ENCODE measurements at regions not wholly inside any gene's neighbourhood (a gene's known extent, or its start where the extent isn't known, plus 50 kb on each side); places are given as distances from the start of the nearest gene placed in this dataset.
"Not testable (repeated sequence)": the region's sequence is repeated elsewhere in the genome, so short reads cannot be mapped to it uniquely, and the experiment has no call there.

GRCh38 chr5:105865834-105866233, 1804.9 kb downstream of the EFNA5 start (continued):
- TF ChIP-seq EZH2phosphoT487 (IDR thresholded peaks at IDR 0.05; ENCODE audit: borderline replicate concordance) (no peak), SRF (IDR thresholded peaks at IDR 0.05; ENCODE audit: low read depth) (no peak), ZNF274 (IDR thresholded peaks at IDR 0.05; ENCODE audit: low read depth, low read length) (no peak), RAD21 (IDR thresholded peaks at IDR 0.05; ENCODE audit: low read depth) (no peak), CTCF (IDR thresholded peaks at IDR 0.05 in 2 of 3, conservative IDR thresholded peaks at IDR 0.05 in 1 of 3; ENCODE audit: borderline replicate concordance in 1 of 3, insufficient read depth in 1 of 3, low read depth in 2 of 3, low read length in 2 of 3) (no peak), CEBPB (IDR thresholded peaks at IDR 0.05; ENCODE audit: low read depth) (no peak), YY1 (IDR thresholded peaks at IDR 0.05; ENCODE audit: extremely low read depth, insufficient replicate concordance, low read depth, low read length) (no peak), POLR2A (IDR thresholded peaks at IDR 0.05; ENCODE audit: borderline replicate concordance, extremely low read depth, insufficient read depth, insufficient read length) (no peak), EZH2 (IDR thresholded peaks at IDR 0.05) (no peak), SP1 (IDR thresholded peaks at IDR 0.05; ENCODE audit: low read depth) (no peak), JUND (IDR thresholded peaks at IDR 0.05) (no peak)

GRCh38 chr5:105859350-105859749, 1811.4 kb downstream of the EFNA5 start:
- H3K4me2 ChIP-seq (ENCODE audit: low read length); ATAC-seq; H3K9me3 ChIP-seq (ENCODE audit: control insufficient read depth in 1 of 2, insufficient read depth in 1 of 2, low read depth in 1 of 2, low read length in 2 of 2); H2AFZ ChIP-seq (ENCODE audit: low read depth, low read length, poor library complexity, severe bottlenecking); H3K27me3 ChIP-seq (ENCODE audit: insufficient read depth, low read length); H3K36me3 ChIP-seq (ENCODE audit: control insufficient read depth in 1 of 2, insufficient read depth in 2 of 2, low read length in 2 of 2); H3K9me2 ChIP-seq (ENCODE audit: insufficient read depth); H3K27ac ChIP-seq (ENCODE audit: low read depth, low read length); H3K9ac ChIP-seq (ENCODE audit: low read length); DNase-seq (ENCODE audit: low read depth, low spot score); H3K4me3 ChIP-seq (replicated peaks in 1 of 2; ENCODE audit: low read depth in 1 of 2, low read length in 2 of 2); H3K4me1 ChIP-seq (ENCODE audit: control insufficient read depth in 1 of 2, insufficient read depth in 2 of 2, low read length in 2 of 2); POLR2A ChIA-PET; RAD21 ChIA-PET (ENCODE audit: low non-redundant PET in 1 of 2, low total read pairs in 2 of 2, uncharacterized antibody in 2 of 2, unreplicated experiment in 2 of 2); H3K79me2 ChIP-seq (ENCODE audit: insufficient read depth, low read length); intact Hi-C loops (cut with micrococcal nuclease); CTCF ChIA-PET; BruUV-seq (replicated peaks); H4K20me1 ChIP-seq (ENCODE audit: insufficient read depth): not testable (repeated sequence)

All from HCT116 (cell line).